GM19397 (cell line): ENCODE measurements at regions not wholly inside any gene's neighbourhood (a gene's known extent, or its start where the extent isn't known, plus 50 kb on each side); places are given as distances from the start of the nearest gene placed in this dataset.
"Not testable (repeated sequence)": the region's sequence is repeated elsewhere in the genome, so short reads cannot be mapped to it uniquely, and the experiment has no call there.

Experiments
- ATAC-seq: cut with Tn5 transposase; IDR thresholded peaks from one replicate; pipeline ENCODE4 v1.9.1; 2021; ENCODE audit warnings: mild to moderate bottlenecking, moderate library complexity; ENCODE audit not compliant: unreplicated experiment

DNA sequence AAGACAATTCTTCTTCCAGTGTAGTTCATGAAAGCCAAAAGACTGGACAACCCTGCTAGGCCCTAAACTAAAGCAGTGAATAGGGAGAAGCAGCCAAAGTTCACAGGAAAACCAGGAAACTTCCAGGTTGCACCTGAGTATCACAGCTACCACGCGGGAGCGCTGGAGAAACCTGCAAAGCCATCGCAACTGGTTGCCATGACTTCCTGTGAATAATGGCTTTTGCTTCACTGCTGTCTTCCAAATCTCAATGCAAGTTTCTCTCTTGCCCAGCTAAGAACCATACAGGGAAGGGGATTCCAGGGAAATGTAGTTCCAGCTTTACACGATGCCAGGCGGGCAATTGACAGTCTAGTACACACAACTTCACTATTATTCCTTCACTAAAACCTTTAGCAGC, 114.1 kb downstream of the GXYLT1 start:
- ATAC-seq = no peak

DNA sequence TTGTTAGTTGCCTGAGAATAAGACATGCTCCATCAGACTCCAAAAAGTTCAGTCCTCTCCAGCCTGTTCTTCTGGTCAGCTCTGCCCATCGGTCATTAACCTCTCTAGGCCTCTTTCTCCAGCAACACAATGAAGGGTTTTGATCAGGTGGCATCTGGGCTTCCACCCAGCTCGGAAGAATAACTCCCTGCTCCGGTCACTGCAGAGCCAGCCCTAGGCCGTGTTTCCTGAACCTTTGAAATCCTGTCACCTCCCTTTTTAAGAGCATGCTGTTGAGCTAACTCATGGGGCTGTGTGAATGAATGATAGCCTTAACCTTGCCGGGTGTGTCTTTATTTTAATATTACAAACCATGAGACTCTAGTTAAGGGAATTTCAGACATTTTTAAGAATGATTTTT, 117.1 kb downstream of the GXYLT1 start:
- no peak for ATAC-seq

DNA sequence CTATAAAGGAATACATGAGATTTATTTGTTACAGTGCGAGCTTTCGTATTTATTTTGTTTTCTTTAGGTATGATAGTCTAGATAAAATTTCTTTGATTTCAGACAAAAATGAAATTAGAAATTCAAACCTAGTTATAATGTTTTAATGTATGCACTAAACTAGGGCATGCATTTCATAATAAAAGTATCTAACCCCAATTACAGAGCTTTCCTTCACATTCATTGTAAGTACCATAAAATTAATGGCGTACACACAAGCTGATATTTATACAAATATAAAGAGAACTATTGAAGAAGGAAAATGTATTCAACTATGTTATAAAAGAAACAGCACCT, 120.2 kb downstream of the GXYLT1 start:
- no peak for ATAC-seq

DNA sequence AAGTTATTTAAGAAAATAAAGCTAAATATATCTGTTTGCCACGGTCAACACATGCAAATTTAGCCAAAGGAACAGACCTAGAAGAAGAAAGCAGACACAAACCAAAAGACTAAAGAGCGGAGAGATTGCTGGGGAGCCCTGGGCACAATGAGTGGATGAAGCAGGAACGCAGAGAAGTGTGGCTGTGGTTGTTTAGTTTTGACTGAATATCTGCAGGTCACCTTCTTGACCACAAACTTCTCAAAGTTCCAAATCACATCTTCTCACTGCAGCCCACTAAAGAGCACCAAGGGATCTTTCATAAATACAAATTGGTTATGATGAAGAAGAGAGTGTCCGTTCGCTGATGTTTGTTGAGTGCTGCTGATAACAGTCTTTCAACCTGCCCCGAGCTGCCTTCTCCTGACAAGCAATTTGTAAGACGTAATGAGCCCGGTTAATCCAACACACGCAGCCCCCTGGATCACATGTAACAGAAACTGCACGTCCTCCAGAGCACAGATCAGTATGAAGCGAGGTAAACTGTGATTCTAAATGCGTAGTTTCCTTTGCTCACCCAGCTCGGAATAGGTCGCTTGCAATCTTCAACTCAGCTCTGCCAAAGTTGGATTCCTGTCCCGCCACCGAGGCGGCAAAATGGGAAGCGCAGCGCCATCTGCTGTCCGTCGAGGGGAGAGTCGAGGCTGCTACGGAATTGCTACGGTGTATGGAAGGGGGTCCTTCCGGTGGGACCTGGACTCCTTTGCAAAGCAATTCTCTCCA, 120.8 kb downstream of the GXYLT1 start:
- peak; percentile 78 for ATAC-seq

DNA sequence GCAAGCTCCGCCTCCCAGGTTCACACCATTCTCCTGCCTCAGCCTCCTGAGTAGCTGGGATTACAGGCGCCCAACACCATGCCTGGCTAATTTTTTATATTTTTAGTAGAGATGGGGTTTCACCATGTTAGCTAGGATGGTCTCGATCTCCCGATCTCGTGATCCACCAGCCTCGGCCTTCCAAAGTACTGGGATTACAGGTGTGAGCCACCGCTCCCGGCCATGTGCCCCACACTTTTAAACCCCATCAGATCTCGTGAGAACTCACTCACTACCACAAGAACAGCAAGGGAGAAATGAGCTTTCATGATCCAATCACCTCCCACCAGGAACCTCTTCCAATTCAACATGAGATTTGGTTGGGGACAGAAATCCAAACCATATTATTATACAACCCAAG, 122.7 kb downstream of the GXYLT1 start:
- ATAC-seq = not testable (repeated sequence)

DNA sequence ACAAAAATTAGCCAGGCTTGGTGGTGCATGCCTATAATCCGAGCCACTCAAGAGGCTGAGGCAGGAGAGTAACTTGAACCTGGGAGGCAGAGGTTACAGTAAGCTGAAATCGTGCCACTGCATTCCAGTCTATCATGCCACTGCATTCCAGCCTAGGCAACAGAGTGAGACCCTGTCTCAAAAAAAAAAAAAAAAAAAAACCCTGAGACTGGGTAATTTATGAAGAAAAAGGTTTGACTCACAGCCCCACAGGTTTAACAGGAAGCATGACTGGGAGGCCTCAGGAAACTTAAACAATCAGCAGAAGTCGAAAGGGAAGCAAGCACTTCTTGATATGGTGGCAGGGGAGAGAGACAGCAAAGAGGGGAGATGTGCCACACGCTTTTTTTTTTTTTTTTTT, 123.2 kb downstream of the GXYLT1 start:
- ATAC-seq = no peak

DNA sequence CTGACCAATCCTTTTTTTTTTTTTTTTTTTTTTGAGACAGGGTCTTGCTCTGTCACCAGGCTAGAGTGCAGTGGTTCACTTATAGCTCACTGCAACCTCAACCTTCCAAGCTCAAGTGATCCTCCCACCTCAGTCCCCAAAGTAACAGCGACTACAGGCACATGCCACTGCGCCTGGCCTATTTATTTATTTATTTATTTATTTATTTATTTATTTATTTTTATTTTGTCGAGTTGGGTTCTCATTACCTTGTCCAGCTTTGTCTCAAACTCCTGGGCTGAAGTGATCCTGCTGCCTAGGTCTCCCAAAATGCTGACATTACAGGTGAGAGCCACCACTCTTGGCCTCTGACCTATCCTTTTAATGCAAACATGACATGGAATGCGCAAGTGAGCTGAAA, 124.4 kb downstream of the GXYLT1 start:
- no peak for ATAC-seq

DNA sequence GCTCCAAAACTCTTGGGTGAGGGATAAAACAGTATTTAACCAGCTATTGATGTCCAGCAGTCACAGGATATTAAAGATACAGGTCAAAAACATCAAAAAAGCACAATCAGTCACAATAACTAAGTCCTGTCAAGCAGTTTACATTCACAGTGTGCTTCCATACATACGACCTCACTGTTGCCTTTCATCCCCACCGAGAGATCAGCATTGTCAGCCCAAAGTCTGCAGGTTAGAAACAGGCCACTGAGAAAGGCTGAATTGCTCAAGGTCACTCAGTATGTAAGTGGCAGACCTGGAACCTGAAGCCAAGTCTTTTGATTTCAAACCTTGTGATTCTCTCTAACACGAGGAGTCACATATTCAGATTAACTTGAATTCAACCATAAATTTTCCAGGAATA, 124.9 kb downstream of the GXYLT1 start:
- no peak for ATAC-seq

DNA sequence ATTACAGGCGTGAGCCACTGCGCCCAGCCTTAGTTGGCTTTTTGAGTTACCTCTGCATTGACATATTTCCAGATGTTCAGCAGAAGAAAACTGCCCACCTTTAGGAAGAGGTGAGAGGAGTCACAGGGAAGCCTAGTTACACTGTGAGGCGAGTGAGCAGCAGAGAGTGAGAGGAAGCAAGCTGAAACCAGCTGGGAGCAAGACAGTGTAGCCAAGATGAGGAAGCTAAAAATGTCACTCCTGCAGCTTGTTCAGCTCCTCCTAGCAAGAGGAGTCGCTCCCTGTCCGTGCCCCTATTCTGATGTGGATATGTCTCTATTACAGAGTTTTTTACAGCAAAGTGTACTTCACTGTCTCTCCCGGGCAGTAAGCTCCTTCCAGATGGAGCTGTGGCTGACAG, 127.6 kb downstream of the GXYLT1 start:
- ATAC-seq = no peak

DNA sequence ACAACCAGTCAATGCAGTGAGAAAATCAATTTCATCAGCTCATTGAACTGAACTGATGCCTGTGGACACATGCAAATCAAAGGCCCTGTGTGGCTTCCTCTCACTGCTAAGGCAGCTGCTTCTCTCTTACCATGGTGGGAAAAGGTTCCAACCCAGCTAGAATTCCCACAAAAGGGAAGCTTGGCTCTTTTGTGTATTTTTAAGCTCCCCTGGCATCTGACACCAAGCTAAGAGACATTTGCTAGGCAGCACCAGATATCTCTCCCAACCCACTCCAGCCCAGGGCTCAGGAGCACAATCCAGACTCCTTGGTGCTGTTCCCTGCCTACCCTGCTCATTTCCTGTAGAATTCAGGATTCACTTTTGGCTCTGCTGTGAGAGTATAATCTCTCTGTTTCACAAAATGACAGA, 129.6 kb downstream of the GXYLT1 start:
- no peak for ATAC-seq

DNA sequence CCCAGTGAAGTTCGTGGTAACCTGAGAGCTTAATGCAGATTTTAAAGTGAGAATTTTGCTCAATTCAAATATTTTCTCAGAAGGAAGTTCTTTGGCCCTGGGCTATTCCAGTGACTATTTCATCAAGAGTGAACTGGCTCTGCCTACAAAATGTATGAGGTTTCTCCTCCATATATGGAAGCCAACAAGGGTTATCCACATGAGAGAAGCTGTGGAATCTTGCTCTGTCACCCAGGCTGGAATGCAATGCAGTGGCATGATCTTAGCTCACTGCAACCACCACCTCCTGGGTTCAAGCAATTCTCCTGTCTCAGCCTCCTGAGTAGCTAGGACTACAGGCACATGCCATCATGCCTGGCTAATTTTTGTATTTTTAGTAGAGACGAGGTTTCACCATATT, 132.2 kb downstream of the GXYLT1 start:
- ATAC-seq = not testable (repeated sequence)

DNA sequence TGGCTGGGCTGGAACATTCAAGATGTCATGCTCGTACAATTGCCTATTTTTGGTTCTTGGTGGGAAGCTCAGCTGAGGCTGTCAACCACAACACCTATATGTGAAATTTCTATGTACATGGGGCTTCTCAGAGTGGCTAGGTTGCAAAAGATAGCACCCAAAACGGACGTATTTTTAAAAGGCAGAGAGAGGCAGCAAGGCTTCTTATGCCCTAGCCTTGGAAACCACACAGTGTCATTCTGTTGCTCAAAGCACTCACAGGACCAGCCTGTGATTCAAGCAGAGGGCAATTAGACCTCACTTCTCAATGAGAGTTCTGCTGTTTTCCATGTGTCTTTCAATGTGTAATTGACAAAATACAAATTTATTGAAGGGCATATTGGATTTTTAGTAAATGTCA, 134.0 kb downstream of the GXYLT1 start:
- ATAC-seq = no peak

DNA sequence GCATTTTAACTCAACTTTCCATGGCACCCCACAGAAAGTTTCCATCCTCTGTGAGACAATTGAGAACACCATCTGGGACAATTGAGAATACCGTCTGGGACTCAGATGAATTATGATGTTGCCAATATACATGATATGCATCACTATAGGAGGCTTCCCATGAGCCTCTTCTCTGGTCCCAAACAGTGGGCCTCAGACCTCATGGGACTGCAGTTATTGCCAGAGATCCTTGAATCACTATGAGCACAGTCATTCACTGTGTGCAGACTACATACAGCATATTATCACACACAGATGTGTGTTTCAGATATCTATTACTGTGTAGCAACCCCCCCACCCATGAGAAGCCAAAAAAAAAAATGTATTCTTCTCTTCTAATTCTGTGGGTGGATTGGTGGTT, 134.4 kb downstream of the GXYLT1 start:
- ATAC-seq = no peak

DNA sequence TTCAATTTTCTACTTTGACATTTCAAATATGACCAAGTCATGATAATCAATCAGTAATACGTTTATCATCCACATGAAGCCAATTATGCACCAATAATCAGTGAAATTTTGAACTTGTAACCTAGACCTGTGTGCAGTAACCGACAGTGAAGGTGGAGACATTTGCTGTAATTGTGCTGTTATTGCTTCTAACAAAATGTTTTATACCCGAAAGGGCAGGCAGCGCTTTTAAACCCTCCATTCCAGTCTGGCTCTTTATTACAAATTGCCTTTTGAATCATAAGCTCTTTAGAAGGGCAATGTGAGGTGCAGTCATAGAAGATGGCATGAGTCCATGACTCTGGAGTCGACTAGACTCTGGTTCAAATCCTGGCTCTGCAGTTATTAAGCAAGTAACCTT, 135.7 kb downstream of the GXYLT1 start:
- ATAC-seq = no peak

DNA sequence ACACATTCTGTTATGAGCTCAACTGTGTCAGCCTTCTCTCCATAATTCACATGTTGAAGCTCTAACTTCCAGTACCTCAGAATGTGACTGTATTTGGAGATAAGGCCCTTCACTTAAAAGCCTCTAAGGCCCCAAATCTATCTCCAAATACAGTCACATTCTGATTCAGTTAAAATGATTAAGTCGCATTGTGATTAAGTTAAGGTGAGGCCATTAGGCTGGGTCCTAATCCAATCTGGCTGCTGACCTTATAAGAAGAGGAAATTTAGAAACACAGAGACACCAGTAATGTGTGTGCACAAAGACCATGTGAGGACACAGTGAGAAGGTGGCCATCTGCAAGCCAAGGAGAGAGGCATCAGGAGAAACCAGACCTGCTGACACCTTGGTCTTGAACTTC, 141.6 kb downstream of the GXYLT1 start:
- ATAC-seq = no peak

DNA sequence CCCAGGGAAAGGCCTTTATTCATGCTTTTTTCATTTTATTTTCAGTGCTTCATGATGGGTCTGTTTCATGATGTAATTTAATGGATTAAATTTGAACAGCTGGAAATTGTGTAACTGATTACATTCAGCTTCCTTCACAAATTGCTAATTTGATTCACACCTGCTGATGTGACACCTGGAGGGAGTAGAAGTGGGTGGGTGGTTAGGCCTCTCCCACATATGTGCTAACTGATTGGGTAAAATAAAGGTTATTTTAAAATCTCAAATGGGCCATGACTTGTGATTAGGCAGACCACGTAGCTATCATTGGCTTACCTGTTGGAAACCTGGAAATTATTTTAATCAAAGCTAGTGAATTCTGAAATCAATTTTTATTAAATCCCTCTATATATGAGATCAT, 142.1 kb downstream of the GXYLT1 start:
- ATAC-seq = no peak

DNA sequence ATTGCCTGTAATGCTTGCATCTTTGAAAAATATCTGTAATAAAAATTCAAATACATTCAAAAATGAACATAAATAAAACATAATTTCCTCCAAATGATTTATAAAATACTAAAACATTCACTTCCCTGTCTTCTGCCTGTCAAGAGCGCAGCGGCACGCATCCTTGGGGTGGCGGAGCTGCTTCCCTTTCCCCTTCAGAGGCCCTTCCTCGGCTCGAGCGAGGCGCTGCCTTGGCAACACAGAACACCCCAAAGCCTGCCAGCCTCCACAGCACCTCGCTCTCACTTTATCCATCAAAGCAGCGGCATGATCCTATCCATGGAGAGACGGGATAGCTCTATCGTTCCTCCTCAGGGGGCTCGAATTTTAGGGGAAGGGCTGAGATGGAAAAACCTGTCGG, 146.2 kb downstream of the GXYLT1 start:
- ATAC-seq = no peak

DNA sequence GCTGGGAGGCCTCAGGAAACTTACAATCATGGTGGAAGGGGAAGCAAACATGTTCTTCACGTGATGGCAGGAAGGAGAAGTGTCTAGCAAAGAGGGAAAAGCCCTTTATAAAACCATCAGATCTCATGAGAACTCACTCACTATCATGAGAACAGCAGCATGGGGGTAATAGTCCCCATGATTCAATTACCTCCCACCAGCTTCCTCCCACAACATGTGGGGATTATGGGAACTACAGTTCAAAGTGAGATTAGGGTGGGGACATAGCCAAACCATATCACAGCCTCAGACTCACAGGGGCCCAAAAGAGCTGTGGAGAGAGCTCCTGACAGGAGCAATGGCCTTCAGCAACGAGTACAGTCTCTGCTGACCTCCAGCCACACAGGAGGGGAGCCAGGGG, 151.4 kb downstream of the GXYLT1 start:
- no peak for ATAC-seq

DNA sequence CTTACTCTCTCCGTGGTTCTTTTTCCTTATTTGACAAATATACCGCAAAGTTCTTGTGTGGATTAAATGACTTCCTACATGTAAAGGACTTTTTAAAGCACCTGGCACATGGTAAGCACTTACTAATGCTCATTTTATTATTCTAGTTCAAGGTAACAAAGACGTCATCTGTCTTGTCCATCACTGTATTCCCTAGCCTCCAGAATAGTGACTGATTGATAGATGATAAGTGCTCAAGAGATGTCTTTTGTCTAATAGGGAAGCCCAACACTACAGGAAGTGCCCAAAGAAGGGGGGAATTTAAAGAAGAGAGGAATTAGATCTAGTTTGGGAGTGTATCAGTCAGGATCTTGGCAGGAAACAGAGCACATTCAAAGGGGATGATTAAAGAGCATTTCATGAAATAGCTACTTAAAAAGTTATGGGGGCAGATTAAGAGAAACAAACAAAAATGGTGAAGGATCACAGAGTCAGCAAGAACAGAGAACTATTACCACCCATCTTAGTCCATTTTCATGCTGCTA, 151.9 kb downstream of the GXYLT1 start:
- ATAC-seq = no peak

DNA sequence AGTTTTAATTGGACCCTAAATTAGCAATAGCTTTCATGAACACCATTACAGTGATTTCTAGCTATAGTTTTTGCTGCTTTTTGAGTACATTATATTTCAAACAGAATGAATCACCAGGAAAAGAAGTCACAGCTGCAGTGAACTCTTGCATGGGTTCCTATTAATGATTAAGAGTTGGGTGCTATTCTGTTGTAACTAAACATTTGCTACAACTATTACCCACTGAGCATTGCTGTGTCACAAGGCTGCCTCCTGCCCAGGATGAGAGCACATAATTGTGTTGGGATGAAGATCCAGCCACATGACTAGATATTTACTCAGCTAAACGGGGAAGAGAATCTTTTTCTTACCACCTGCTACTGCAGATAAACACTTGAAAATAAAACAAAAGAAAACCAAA, 152.7 kb downstream of the GXYLT1 start:
- ATAC-seq = no peak

DNA sequence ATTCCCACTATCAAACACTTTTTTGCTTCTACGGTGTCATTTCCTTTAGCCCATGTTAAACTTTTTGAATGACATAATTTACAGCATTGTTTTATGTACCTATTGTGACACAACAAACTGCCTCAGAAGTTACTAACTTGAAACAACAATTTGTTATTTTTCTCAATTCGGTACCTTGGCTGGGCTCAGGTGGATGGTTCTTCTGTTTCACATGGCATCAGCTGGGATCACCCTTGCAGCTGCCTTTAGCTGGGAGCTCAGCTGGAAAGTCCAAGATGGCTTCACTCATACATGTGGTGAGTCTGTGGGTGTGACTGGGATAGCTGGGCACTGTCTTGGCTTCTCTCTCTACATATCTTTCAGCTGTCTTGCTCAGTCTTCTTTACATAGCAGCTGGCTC, 156.0 kb downstream of the GXYLT1 start:
- no peak for ATAC-seq

DNA sequence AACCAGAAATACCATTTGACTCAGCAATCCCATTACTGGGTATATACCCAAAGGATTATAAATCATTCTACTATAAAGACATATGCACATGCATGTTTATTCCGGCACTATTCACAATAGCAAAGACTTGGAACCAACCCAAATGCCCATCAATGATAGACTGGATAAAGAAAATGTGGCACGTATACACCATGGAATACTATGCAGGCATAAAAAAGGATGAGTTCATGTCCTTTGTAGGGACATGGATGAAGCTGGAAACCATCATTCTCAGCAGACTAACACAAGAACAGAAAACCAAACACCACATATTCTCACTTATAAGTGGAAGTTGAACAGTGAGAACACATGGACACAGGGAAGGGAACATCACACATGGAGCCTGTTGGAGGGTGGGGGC, 158.2 kb downstream of the GXYLT1 start:
- ATAC-seq = not testable (repeated sequence)

DNA sequence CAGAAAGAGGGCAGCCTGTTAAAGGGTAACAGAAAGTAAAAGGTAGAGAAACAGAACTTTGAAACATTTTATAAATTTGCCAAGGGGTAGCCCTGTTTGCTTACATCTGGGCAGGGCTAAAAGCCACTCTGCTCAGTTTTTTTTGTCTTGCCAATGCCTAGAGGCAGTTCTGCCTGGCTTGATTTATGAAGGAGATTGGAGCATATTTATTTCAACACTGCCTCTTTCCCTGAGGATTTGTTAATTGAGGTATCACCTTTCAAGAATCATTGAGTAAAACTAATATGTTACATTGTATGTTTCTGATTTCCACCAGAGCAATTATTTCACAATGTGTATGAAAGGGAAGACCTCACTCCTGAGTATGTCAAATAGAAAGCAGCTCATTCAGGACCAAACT, 160.8 kb downstream of the GXYLT1 start:
- no peak for ATAC-seq
